Activated B cell treated with CpG ODN at 0.5 μM for 24 hours (primary cell): ENCODE measurements at regions not wholly inside any gene's neighbourhood (a gene's known extent, or its start where the extent isn't known, plus 50 kb on each side); places are given as distances from the start of the nearest gene placed in this dataset.

Experiments
- ATAC-seq: fragments of 200-7000 bp; cut with Tn5 transposase; one replicate; pipeline ENCODE4 v1.10.0; 2021; ENCODE audit warnings: low read depth, mild to moderate bottlenecking, moderate library complexity
- CTCF ChIA-PET: fragments of 350-600 bp; sonication (Branson Sonifier 250); formaldehyde crosslinking; loops from one replicate; lab custom pipeline; 2021; ENCODE audit warnings: antibody characterized with exemption; lab: Charles Lee
- POLR2A ChIA-PET: fragments of 350-600 bp; sonication (Branson Sonifier 250); formaldehyde crosslinking; loops from one replicate; lab custom pipeline; 2021; ENCODE audit warnings: antibody characterized with exemption; lab: Charles Lee
- DNase-seq: peaks from one replicate; pipeline ENCODE4 v3.0.0; 2022
- H3K27ac Mint-ChIP-seq: one replicate; pipeline ENCODE4 v1.8.0; 2020; ENCODE audit warnings: mixed read lengths
- H3K27me3 Mint-ChIP-seq: one replicate; pipeline ENCODE4 v1.8.0; 2021; ENCODE audit warnings: mixed read lengths
- H3K36me3 Mint-ChIP-seq: one replicate; pipeline ENCODE4 v1.8.0; 2021; ENCODE audit warnings: low read depth, mixed read lengths
- H3K4me1 Mint-ChIP-seq: one replicate; pipeline ENCODE4 v1.8.0; 2021; ENCODE audit warnings: mixed read lengths
- H3K4me3 Mint-ChIP-seq: one replicate; pipeline ENCODE4 v1.8.0; 2020; ENCODE audit warnings: mild to moderate bottlenecking, mixed read lengths
- H3K9me3 Mint-ChIP-seq: one replicate; pipeline ENCODE4 v1.8.0; 2020; ENCODE audit warnings: mixed read lengths
- intact Hi-C: fragments of 100-400 bp; cut with micrococcal nuclease; formaldehyde crosslinking; loops from one replicate; pipeline ENCODE4 v1.15.1; 2024
- TF ChIP-seq, protein P1 (sequence below): fragments of 200-600 bp; IDR thresholded peaks from one replicate; pipeline ENCODE4 v1.8.0; 2022; ENCODE audit warnings: antibody characterized with exemption, mild to moderate bottlenecking

DNA sequence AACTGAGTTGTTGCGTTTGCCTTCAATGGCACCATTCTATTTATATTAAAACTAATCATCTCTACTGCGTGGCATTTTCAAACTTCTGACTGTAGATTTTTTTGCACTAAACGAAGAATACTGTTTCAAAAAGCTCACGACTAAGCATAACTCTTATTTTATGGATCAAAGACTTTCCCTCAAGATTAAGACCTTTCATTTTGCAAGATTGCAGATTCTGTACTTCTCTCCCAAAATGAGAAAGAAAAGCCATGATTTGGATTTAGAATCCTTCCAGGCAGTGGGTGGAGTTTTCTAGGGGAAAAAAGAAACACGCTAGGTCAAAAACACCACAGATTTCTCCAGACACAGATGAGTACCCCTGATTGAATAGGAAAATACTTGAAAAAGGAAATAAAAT, 617.2 kb upstream of the NR2F2 start:
- TF ChIP-seq, protein P1, sequence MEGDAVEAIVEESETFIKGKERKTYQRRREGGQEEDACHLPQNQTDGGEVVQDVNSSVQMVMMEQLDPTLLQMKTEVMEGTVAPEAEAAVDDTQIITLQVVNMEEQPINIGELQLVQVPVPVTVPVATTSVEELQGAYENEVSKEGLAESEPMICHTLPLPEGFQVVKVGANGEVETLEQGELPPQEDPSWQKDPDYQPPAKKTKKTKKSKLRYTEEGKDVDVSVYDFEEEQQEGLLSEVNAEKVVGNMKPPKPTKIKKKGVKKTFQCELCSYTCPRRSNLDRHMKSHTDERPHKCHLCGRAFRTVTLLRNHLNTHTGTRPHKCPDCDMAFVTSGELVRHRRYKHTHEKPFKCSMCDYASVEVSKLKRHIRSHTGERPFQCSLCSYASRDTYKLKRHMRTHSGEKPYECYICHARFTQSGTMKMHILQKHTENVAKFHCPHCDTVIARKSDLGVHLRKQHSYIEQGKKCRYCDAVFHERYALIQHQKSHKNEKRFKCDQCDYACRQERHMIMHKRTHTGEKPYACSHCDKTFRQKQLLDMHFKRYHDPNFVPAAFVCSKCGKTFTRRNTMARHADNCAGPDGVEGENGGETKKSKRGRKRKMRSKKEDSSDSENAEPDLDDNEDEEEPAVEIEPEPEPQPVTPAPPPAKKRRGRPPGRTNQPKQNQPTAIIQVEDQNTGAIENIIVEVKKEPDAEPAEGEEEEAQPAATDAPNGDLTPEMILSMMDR: no peak
- CTCF ChIA-PET: no interaction called here
- Mint-ChIP-seq H3K27me3 (no peaks in the 10 kb centered on the region), H3K4me3 (no peak overlapping the region), H3K9me3 (no peaks in the 10 kb centered on the region), H3K36me3 (no peaks in the 10 kb centered on the region), H3K27ac (no peak overlapping the region), H3K4me1 (no peaks in the 10 kb centered on the region)
- no peak for DNase-seq
- no peak for ATAC-seq
- intact Hi-C loops: no loop called here
- POLR2A ChIA-PET: no interaction called here

DNA sequence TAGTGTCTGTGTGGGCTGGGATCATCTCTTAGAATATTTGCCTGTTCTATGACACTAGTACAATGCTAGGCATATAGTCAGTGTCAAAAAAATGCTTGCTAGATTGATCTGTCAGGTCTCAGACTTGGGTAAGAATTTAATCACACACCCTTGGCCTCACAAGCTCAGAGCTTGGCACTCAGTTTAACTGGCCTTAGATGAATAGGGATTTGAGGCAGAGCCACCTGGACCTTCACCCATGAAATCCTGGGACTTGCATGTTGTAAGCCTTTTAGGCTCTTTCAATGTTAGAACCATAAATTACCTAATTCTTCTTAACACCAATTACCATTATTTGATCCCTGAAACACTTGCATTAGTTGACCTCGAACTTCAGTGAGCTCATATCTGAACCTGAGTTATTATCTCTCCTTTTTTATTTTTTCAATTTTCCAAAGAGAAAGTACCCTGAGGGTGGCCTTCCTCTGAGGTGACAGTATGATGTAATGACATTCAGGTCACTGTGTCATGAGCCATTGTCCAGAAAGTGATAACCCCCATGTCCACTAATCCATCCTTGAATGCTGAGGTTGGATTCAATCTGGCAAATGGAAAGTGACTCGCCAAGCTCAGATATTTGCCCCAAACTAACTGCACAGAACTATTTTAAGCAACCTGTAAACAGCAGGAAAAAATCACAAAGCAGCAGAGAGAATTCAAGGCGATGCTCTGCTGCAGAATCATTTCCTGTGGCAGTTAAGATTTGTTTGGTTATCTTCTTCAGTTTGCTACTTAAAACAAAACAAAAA, 615.2 kb upstream of the NR2F2 start:
- Mint-ChIP-seq H3K9me3 (no peaks in the 10 kb centered on the region), H3K27ac (no peak overlapping the region), H3K4me1 (no peaks in the 10 kb centered on the region), H3K36me3 (no peaks in the 10 kb centered on the region), H3K4me3 (no peak overlapping the region), H3K27me3 (no peaks in the 10 kb centered on the region)
- ChIA-PET POLR2A (no interaction called here), CTCF (no interaction called here)
- intact Hi-C loops: no loop called here
- ATAC-seq: no peak
- no peak for DNase-seq
- TF ChIP-seq, protein P1: no peak

DNA sequence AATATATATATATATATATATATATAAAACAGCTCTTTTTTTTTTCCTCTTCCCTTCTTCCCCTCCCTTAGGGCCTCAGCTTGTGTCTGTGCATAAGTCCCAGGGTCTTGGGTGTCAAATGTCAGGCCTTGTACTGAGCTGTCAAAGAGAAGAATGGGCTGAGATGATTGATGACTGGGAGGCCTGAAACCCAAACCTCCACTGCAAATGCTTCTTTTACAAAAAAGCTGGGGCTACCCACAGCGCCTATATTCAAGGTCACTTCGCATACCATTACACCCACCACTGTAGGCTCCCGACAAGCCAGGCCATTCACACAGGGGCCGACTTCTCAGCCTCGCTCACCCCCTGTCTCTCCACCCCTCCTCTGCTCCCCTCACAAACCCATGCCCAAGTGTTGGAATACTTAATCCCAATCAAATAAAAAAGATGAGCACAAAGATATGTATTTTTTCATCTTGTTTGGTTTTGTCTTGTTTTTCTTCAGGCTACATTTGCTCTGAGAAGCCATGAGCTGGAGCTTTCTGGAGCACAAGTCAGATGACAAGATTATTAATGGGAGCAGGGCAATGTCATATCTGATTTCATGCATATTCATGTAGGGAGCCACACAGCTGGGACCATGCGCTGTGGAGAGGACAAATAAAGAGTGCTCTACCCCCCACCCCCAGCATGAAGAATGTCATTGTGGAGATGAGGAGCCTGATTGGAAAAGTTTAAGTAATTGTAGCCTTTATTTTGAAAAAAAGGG, 614.4 kb upstream of the NR2F2 start:
- ChIA-PET POLR2A (no interaction called here), CTCF (no interaction called here)
- ATAC-seq (no peak), DNase-seq (no peak)
- Mint-ChIP-seq H3K4me1 (no peaks in the 10 kb centered on the region), H3K9me3 (no peaks in the 10 kb centered on the region), H3K36me3 (no peaks in the 10 kb centered on the region), H3K27ac (no peak overlapping the region), H3K27me3 (no peaks in the 10 kb centered on the region), H3K4me3 (no peak overlapping the region)
- intact Hi-C loops: no loop called here
- TF ChIP-seq, protein P1: no peak

DNA sequence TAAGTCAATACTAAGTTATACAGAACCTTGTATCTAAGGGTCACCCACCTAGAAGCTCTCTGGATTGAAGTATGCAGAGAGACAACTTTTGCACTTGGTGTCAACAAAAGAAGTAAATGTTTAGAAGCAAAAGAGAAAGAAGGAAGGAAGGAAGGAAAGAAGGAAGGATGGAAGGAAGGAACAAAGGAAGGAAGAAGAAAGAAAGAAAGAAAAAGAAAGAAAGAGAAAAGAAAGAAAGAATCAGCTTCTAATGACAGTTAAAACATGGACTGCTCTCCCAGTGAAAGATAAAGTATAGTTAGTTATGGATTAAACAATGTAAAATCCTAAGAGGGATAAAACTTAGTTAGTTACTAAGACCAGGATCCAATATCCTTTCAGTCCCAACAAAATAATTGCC, 613.8 kb upstream of the NR2F2 start:
- no peak overlapping the region for H3K27ac Mint-ChIP-seq
- no peak for ATAC-seq
- H3K4me1 Mint-ChIP-seq: no peaks in the 10 kb centered on the region
- intact Hi-C loops: no loop called here
- TF ChIP-seq, protein P1: no peak
- H3K27me3 Mint-ChIP-seq: no peaks in the 10 kb centered on the region
- ChIA-PET POLR2A (no interaction called here), CTCF (no interaction called here)
- no peaks in the 10 kb centered on the region for H3K36me3 Mint-ChIP-seq
- no peak overlapping the region for H3K4me3 Mint-ChIP-seq
- DNase-seq: no peak
- H3K9me3 Mint-ChIP-seq: peaks cover 2% of the 10 kb centered on the region

DNA sequence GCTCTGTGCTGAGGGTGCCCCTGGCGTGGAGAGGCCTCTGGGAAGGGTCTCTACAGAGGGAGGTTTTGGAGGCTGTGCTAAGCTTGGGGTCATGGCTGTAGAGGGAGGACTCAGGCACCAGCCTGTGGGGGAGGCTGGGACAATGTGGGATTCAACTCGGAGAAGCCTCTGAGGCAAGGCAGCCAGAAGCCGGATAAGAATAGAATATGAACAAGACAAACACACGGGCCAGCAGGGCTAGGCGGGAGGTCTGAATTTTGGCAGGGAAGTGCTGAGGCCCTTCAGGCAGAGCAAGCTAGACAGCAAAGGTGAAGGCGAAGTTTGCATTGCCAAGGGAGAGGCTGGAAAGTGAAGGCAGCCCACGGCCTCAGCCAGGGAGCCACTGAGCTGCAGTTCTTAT, 612.1 kb upstream of the NR2F2 start:
- intact Hi-C loops: no loop called here
- H3K36me3 Mint-ChIP-seq: no peaks in the 10 kb centered on the region
- H3K27me3 Mint-ChIP-seq: no peaks in the 10 kb centered on the region
- ChIA-PET CTCF (no interaction called here), POLR2A (no interaction called here)
- DNase-seq (no peak), ATAC-seq (no peak)
- H3K4me3 Mint-ChIP-seq: no peak overlapping the region
- peaks cover 2% of the 10 kb centered on the region for H3K9me3 Mint-ChIP-seq
- TF ChIP-seq, protein P1: no peak
- H3K27ac Mint-ChIP-seq: no peak overlapping the region
- no peaks in the 10 kb centered on the region for H3K4me1 Mint-ChIP-seq
